ENCODE measurements at regions not wholly inside any gene's neighbourhood (a gene's known extent, or its start where the extent isn't known, plus 50 kb on each side); places are given as distances from the start of the nearest gene placed in this dataset.

GRCh38 chr2:60091266-60091665, 462.2 kb downstream of the BCL11A start:
- no peak for DNase-seq

GRCh38 chr2:60079562-60079961, 473.9 kb downstream of the BCL11A start:
- DNase-seq, result no peak

DNA sequence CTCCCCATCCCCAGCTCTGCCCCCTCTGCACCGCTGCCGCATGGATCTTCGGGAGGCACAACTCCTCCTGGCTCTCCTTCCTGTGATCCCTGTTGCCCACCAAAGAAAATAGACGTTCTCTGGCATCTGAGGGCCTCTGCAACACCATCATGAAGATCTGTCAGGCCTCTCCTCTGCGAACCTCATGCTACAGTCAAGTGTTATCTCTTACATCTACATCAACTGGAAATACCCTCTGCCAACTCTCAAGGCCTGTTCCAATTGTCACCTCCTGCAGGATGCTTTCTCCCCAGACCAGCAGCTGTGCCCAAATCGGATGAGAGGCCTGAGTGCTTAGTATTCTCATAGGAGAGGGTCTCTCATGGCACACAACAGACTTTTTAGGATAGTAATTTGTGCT, 478.4 kb downstream of the BCL11A start:
- no peak for DNase-seq

DNA sequence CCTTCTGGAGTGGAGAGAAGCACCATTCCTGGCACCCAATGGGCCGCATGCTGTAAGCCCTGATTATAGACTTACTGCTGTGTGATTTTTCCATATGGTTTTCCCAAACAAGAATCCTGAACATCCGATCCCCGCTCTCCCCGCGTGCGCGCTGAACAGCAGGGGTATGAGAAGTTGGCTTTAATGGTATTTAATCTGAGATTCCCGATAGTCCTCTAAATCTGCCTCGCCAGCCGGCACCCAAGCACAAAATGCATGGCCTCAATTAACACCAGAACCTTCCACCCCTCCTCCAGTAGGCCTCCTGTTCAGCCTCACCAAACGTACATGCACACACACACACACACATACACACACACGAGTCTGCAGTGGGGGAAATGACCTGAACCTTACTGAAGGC, 480.3 kb downstream of the BCL11A start:
- no peak for DNase-seq

GRCh38 chr2:60072609-60073008, 480.8 kb downstream of the BCL11A start:
- no peak for DNase-seq

DNA sequence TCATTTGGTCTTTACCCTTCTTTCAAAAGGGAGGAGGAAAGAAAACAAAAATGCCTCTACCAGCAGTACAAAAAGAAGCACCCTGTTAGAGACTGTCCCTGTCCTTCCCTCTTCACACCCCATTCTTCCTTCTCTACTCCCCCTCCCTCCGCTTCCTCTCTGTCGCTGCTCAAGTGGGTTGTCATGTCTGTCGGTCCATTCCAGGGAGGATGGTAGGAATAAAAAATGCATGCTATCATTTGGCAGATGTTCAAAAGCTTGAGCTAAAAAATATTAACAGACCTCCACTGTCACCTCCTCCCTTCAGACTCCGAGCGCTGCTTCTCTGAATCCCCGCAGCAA, 482.0 kb downstream of the BCL11A start:
- no peak for DNase-seq

GRCh38 chr2:60070736-60071489, 482.5 kb downstream of the BCL11A start:
- DNase-seq, result no peak

- DNase-seq, result no peak
Observed at GRCh38 chr2:60070196-60070595, 483.3 kb downstream of the BCL11A start.

DNA sequence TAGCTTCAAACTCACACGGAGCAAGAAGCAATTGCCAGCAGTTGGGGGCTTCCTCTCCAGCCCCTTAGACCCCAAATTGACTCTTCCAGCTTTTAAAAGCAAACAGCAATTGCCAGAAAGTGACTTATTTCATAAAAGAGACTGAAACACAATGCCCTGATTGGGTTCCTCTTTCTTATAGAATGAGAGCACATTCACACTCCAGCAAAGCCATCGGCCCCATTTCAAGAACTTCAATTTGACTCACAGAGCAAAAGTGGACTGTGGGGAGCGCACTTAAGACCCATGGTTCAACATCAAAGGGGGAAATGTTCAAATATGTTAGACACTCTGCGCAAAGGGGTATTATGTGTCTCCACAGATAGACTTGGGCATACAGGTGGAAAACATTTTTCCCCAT, 484.7 kb downstream of the BCL11A start:
- DNase-seq, result no peak

DNA sequence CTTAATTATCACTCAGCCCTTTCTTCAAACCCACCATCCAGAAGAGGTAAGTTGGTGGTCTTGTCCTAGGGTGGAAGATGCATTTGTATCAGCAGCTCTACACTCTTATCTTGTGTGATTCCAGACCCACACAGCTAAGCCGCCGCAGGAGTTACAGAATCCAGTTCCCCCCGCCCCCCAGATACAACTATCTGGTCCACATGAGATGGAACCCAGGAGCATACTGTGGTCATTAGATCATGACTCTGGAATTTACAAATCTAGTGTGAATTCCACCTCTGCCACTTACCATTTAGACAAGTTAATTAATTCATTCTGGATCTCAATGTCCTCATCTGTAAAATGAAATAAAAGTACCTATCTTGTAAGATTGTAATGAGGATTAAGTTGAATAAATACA, 486.4 kb downstream of the BCL11A start:
- DNase-seq, result no peak

GRCh38 chr2:60066096-60066839, 487.2 kb downstream of the BCL11A start:
- DNase-seq, result no peak

DNA sequence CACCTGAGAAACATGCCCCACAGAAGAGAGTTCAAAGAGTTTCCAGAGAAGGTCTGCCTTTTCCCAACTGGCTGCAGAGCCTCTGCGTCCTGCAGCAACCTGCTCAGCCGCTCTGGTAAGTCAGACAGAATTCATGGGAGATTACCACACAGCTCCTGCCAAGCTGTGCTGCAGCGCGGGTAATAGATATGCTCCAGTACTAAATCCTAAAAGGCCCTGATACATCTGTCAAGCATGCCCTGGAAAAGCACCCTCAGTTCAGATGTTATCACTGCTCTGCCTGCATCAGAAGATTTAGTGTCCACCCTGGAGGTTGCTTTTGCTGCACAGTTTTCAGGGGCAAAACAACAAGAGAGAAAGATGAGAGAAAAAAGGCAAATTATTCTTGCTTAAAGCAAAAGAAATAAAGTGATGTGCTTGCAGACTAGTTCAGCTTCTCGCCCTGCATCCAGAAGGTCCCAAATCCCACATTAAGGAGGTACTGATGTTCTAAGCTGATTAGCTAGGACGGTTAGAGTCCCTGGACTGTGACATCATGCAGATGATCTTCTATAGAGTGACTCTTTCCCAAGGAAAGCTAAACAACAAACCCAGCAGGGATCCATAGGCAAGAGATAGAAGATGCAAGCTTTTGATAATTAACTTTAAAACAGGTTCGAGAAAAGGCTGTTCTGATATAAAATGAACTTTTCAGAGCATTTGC, 488.6 kb downstream of the BCL11A start:
- no peak for DNase-seq

DNA sequence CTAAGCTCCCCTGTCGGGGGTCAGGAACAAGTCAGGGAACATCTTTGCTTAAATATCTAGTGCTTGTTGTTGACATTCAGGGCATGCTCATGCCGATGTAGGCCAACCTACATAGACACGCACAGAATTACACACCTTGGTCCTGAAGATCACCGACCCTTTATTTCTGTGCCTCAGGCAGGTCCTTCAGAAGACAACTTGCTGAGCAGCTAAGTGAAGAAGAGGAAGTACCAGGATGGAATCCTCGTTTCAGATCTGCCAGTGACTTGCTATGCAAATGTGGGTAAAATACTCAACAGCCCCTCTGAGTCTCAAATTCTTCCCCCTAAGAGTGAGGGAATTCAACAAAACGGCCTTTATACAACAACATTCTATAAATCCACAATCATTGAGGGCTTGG, 494.7 kb downstream of the BCL11A start:
- no peak for DNase-seq

DNA sequence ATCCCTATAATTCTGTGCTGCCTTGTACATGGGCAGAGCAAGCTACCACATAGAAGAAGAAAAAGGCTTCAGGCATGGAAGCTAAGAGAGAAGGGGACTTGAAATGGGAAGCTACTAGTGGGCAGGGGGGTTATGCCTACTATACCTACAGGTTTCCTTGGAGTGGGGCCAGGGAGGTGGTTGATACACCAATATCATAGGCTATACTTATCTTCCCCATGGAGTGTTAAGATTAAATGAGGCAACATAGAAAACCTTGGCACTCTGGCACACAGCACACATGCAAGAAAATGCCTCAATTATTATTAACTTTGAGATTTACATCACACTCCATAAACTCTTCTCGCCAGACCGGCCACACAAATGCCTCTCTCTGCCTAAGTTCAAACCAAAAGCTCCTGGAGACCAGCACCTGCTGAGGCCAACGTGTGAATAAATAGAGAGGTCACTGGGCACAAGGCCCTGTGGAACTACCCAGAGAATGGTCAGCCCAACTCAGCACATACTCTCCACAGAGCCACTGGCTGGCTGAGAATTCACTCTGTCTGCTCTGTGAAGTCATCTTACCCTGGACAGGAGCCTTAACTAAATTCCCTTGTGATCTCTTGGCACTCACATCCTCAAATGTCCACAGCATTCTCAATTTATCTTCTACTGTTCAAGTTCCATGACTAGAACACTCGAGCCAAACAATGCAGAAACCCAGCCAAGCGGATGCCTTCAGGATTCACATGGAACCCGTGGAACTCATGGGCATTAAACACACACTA, 498.7 kb downstream of the BCL11A start:
- no peak for DNase-seq

- DNase-seq, result no peak
Observed at GRCh38 chr2:60053791-60054190, 499.7 kb downstream of the BCL11A start.

DNA sequence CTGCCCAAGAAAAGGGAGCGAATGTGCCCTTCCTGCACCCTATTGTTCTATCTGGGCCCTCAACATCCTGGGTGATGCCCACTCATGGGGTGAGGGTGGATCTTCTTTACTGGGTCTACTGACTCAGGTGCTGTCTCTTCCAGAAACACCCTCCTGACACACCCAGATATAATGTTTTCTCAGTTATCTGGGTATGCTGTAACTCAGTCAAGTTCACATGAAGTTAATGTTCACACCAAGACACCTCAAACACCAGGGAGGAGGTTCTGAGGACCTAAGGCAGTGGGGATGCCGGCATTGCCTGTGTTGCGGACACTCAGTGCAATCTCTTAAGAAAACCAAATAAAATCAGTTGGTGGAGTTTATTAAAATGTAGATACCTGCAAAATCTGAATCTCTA, 500.9 kb downstream of the BCL11A start:
- DNase-seq, result no peak

DNA sequence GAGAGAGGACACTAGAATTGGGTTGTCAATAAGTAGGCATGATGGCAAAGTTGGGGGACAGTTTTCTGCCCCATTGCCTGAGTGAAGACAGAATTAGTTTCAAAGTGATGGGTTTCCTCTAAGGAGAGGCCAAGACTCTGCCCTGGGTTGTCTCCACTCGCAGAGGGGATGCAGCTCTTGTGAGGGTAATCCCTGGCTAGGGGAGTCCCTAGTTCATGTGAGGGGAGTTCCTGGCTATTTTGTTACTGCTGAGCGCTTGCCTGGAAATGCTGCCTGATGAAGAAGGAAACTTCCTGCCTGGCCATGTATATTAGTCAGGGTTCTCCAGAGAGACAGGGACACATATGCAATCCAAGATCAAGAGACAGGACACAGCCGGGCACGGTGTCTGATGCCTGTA, 501.5 kb downstream of the BCL11A start:
- no peak for DNase-seq

- no peak for DNase-seq
Observed at GRCh38 chr2:60047944-60048525, 505.4 kb downstream of the BCL11A start.

DNA sequence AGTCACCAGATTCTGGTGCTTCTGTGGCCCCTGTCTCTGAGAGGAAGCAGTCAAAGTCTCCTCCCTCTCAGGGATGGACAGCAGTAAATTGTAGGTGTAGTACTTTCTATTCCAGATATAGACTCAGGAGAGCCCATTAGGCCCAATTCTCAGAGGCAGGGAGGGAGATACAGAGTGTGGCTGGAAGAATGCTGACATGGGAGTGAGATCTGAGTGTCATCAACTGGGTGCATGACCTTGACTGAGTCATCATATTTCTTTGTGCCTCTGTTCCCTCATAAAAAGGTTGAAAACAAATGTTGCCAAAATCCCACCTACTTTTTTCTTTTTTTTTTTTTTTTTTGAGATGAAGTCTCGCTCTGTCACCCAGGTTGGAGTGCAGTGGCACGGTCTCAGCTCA, 506.1 kb downstream of the BCL11A start:
- DNase-seq, result no peak

GRCh38 chr2:60046529-60046928, 506.9 kb downstream of the BCL11A start:
- DNase-seq, result no peak

GRCh38 chr2:60045456-60045855, 508.0 kb downstream of the BCL11A start:
- no peak for DNase-seq

DNA sequence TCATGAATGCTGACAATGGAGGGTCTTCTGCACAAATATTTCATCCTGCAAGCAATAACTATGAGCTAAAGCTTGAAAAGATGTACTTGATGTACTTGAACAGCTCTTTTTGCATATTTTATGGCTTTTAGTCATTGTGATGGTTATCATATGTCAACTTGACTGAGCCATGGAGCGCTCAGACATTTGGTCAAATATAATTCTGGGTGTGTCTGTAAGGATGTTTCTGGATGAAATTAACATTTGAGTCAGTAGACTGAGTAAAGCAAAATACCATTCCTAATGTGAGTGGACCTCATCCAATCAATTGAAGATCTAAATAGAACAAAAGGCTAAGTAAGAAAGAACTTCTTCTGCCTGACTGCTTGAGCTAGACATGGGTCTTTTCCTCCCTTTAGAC, 509.0 kb downstream of the BCL11A start:
- DNase-seq, result no peak

- DNase-seq, result no peak
Observed at GRCh38 chr2:60042023-60042422, 511.4 kb downstream of the BCL11A start.
